Karpas-422 (cell line): ENCODE measurements at regions not wholly inside any gene's neighbourhood (a gene's known extent, or its start where the extent isn't known, plus 50 kb on each side); places are given as distances from the start of the nearest gene placed in this dataset.

ENCODE experiments used
- DNase-seq: peaks from one replicate; pipeline ENCODE4 v3.0.0-alpha.2; 2015
- H2AFZ ChIP-seq: fragments of 200-600 bp; sonication (generic); 2 replicates; pipeline ENCODE4 v1.6.1; 2014; ENCODE audit warnings: antibody characterized with exemption, low read length, mixed read lengths
- H3K27ac ChIP-seq: fragments of 200-600 bp; sonication (generic); 2 replicates; pipeline ENCODE4 v1.5.1; 2014; ENCODE audit warnings: mild to moderate bottlenecking, low read length, moderate library complexity
- H3K27me3 ChIP-seq: fragments of 200-600 bp; sonication (generic); 2 replicates; pipeline ENCODE4 v1.6.1; 2014; ENCODE audit warnings: low read length, mixed read lengths
- H3K36me3 ChIP-seq: fragments of 200-600 bp; sonication (generic); 2 replicates; pipeline ENCODE4 v1.6.1; 2014; ENCODE audit warnings: low read length, mixed read lengths; ENCODE audit not compliant: insufficient read depth
- H3K4me1 ChIP-seq: fragments of 200-600 bp; sonication (generic); 2 replicates; pipeline ENCODE4 v1.6.1; 2014; ENCODE audit warnings: mild to moderate bottlenecking, low read length, mixed read lengths
- H3K4me2 ChIP-seq: fragments of 200-600 bp; sonication (generic); 2 replicates; pipeline ENCODE4 v1.6.1; 2014; ENCODE audit warnings: low read length, low read depth, mild to moderate bottlenecking; ENCODE audit not compliant: poor library complexity, severe bottlenecking
- H3K4me3 ChIP-seq: fragments of 200-600 bp; sonication (generic); 2 replicates; pipeline ENCODE4 v1.5.1; 2014; ENCODE audit warnings: mild to moderate bottlenecking, antibody characterized with exemption, low read length, mixed read lengths
- H3K79me2 ChIP-seq: fragments of 200-600 bp; sonication (generic); 2 replicates; pipeline ENCODE4 v1.6.1; 2014; ENCODE audit warnings: mild to moderate bottlenecking, low read length, mixed read lengths
- H3K9ac ChIP-seq: fragments of 200-600 bp; sonication (generic); 2 replicates; pipeline ENCODE4 v1.6.0; 2014; ENCODE audit warnings: low read length
- H3K9me2 ChIP-seq: fragments of 200-600 bp; sonication (generic), shearing (Covaris generic); replicated peaks from 2 replicates; pipeline ENCODE4 v1.6.0; 2014; ENCODE audit warnings: mild to moderate bottlenecking, low read length, moderate library complexity; ENCODE audit not compliant: insufficient read depth
- H3K9me3 ChIP-seq: fragments of 300-700, 200-600 bp; sonication (generic); 2 replicates; pipeline ENCODE4 v1.6.1; 2014; ENCODE audit warnings: low read length, mixed read lengths
- H4K20me1 ChIP-seq: fragments of 200-600 bp; sonication (generic); 2 replicates; pipeline ENCODE4 v1.6.1; 2014; ENCODE audit warnings: mild to moderate bottlenecking, antibody characterized with exemption, low read length, low read depth; ENCODE audit not compliant: insufficient read depth

DNA sequence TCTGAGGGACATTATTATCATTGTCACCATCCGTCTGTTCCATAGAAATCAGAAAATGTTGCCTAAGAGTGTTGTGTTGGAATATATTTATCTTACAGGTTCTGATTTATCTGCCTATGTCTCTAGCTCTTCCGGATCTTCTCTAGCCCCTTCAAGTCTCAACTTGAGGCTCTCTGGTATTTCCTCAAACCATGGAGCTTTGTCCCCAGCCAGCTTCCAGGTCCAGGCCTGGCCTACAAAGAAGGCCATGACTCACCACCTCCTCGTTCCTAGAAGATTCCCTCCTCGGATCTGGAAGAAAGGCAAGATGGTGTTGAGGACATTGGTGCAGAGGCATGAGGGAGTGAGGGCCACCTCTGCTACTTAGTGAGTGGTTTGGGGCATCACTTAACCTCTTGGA, 122.1 kb upstream of the TRIB2 start:
- Histone ChIP-seq H3K9ac (no peak overlapping the region), H3K9me2 (no peaks in the 10 kb centered on the region), H3K27ac (no peak overlapping the region), H3K4me2 (no peak overlapping the region), H4K20me1 (no peaks in the 10 kb centered on the region), H3K36me3 (no peaks in the 10 kb centered on the region), H2AFZ (no peak overlapping the region), H3K27me3 (no peaks in the 10 kb centered on the region), H3K4me1 (peaks cover 5% of the 10 kb centered on the region), H3K9me3 (no peaks in the 10 kb centered on the region), H3K4me3 (no peak overlapping the region), H3K79me2 (no peaks in the 10 kb centered on the region)
- DNase-seq = no peak

DNA sequence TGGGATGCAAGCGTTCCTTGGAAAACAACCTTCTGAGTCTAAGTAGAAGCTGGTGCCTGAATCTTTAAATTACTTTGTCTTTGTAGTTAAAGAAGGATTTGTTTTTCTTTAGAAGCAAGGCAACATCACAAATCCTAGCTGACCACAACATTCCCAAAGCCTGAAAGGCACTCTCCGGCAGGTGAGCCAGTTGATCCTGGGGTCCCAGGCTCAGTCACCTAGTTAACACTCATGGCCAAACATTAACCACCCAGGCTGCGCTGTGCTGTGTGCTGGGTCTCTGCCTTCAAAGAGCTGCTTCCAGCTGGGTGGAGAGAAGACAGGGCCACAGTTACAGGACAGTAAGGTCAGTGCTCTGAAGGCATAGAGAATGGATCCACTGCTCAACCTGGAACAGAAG, 120.0 kb upstream of the TRIB2 start:
- H3K9ac ChIP-seq = no peak overlapping the region
- no peaks in the 10 kb centered on the region for H4K20me1 ChIP-seq
- H3K9me2 ChIP-seq = no peaks in the 10 kb centered on the region
- no peak overlapping the region for H3K27ac ChIP-seq
- no peaks in the 10 kb centered on the region for H3K4me1 ChIP-seq
- H3K4me3 ChIP-seq = no peak overlapping the region
- H2AFZ ChIP-seq = no peak overlapping the region
- no peaks in the 10 kb centered on the region for H3K79me2 ChIP-seq
- no peaks in the 10 kb centered on the region for H3K9me3 ChIP-seq
- no peaks in the 10 kb centered on the region for H3K27me3 ChIP-seq
- H3K4me2 ChIP-seq = no peak overlapping the region
- DNase-seq = no peak
- H3K36me3 ChIP-seq = no peaks in the 10 kb centered on the region

DNA sequence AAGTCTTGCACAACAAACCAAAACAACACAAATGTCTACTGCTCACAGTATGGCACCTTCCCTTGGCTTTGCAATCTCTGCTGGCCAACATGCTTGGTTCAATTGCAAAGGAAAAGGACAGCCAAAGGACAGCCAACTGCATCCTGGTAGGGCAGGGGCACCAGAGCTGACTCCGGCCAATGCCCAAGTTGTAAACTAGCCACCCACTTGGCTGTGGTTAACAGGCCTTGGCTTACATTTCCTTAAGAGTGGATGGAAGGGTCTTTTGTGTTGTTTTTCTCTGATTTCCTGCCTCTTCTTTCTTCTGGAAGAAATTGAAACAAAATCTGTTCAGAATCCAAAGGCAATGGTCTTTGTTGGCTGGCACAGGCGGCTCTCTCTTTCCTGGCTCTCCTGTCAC, 119.1 kb upstream of the TRIB2 start:
- Histone ChIP-seq H3K36me3 (no peaks in the 10 kb centered on the region), H3K4me3 (no peak overlapping the region), H3K9me2 (no peaks in the 10 kb centered on the region), H2AFZ (no peak overlapping the region), H3K9me3 (no peaks in the 10 kb centered on the region), H3K27me3 (no peaks in the 10 kb centered on the region), H3K9ac (no peak overlapping the region), H3K79me2 (no peaks in the 10 kb centered on the region), H4K20me1 (no peaks in the 10 kb centered on the region), H3K27ac (no peak overlapping the region), H3K4me1 (no peaks in the 10 kb centered on the region), H3K4me2 (no peak overlapping the region)
- DNase-seq = no peak

DNA sequence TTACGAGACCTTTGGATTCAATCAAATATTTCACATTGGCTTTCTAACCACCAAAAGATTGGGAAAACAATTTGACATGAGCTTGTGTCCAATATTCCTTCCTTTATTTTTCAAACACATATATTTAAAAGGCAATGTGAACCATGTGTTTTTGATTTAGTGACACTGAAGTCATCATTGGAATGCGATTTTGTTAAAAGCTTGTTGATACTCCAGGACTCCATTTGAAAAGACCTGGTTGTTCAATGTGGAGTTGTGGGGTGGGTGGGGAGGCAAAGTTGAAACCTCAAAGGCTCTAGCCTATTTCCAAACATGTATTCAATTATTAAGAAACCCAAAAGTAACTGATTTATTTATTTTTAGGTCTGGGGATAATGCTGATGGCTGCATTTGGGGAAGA, 114.1 kb upstream of the TRIB2 start:
- Histone ChIP-seq H2AFZ (no peak overlapping the region), H3K27ac (no peak overlapping the region), H3K36me3 (no peaks in the 10 kb centered on the region), H3K4me1 (no peaks in the 10 kb centered on the region), H3K4me3 (no peak overlapping the region), H3K9me2 (no peaks in the 10 kb centered on the region), H3K27me3 (no peaks in the 10 kb centered on the region), H3K9ac (no peak overlapping the region), H3K9me3 (no peaks in the 10 kb centered on the region), H3K79me2 (no peaks in the 10 kb centered on the region), H3K4me2 (no peak overlapping the region), H4K20me1 (no peaks in the 10 kb centered on the region)
- DNase-seq = no peak

DNA sequence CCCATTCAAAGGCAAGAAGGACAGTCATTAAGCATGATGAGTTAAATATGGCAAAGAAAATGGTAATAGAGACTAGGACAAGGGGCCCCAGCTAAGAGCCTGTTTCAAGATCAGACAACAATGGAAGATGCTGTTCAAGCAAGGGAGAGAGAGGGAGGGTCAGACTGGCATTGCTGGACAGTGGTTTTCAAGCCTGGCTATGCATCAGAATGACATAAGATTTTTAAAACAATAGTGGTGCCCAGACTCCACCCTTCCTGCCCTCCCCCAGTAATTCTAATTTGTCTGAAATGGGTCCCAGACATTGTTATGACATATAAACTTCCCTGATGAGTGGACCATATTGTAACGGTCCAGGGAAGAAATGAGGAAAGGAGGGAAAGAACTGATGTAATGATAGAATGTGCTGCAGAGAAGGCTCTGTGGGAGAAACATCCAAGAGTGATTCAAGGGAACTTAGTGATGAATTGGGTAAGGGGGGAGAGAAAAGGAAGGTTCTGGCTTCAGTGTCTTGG, 112.9 kb upstream of the TRIB2 start:
- Histone ChIP-seq H3K4me2 (no peak overlapping the region), H3K79me2 (no peaks in the 10 kb centered on the region), H3K9ac (no peak overlapping the region), H2AFZ (no peak overlapping the region), H3K9me2 (no peaks in the 10 kb centered on the region), H4K20me1 (no peaks in the 10 kb centered on the region), H3K36me3 (no peaks in the 10 kb centered on the region), H3K4me1 (no peaks in the 10 kb centered on the region), H3K27me3 (no peaks in the 10 kb centered on the region), H3K4me3 (no peak overlapping the region), H3K27ac (no peak overlapping the region), H3K9me3 (no peaks in the 10 kb centered on the region)
- no peak for DNase-seq

DNA sequence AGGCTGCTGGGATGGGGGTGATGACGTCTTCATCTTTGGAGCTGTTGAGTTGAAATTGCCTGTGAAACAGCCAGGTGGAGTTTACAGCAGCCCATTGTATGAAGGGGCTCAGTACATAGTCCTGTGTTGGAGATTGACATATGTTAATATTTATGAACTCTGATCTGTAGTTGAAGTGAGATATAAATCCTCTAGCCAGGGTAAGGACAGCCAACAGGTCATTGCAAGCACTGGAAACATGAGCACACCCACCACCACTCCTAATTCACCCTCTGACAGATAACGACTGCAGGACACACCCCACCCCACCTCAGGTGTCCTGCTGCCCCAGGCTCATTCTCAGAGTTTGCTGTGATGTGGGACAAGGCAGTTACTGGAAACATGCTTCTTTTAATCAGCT, 112.4 kb upstream of the TRIB2 start:
- Histone ChIP-seq H3K27me3 (no peaks in the 10 kb centered on the region), H4K20me1 (no peaks in the 10 kb centered on the region), H3K79me2 (no peaks in the 10 kb centered on the region), H3K9me2 (no peaks in the 10 kb centered on the region), H3K9me3 (no peaks in the 10 kb centered on the region), H3K4me1 (no peaks in the 10 kb centered on the region), H3K27ac (no peak overlapping the region), H2AFZ (no peak overlapping the region), H3K9ac (no peak overlapping the region), H3K4me2 (no peak overlapping the region), H3K4me3 (no peak overlapping the region), H3K36me3 (no peaks in the 10 kb centered on the region)
- DNase-seq = no peak

DNA sequence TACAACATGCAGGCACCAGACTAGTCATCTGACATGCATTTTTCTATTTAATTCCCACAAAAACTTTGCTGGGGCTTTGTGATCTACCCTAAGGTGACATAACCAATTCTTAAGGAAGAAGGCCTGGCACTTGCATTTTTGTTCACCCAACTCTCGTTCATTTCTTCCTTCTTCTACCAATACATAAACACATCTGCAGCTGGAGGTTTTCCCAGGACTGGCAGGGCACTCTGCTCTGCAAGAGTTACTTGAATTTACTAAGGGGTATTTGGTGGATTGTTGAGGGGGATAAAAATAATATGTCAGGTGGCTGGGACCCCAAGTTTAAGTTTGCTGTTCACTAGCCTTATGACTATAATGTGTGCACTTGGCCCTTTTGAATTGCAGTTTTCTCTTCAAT, 111.4 kb upstream of the TRIB2 start:
- H3K27me3 ChIP-seq = no peaks in the 10 kb centered on the region
- H3K9me3 ChIP-seq = no peaks in the 10 kb centered on the region
- H2AFZ ChIP-seq = no peak overlapping the region
- no peak overlapping the region for H3K4me3 ChIP-seq
- H3K36me3 ChIP-seq = no peaks in the 10 kb centered on the region
- H3K79me2 ChIP-seq = no peaks in the 10 kb centered on the region
- H4K20me1 ChIP-seq = no peaks in the 10 kb centered on the region
- H3K4me2 ChIP-seq = no peak overlapping the region
- H3K9me2 ChIP-seq = no peaks in the 10 kb centered on the region
- no peak overlapping the region for H3K27ac ChIP-seq
- DNase-seq = no peak
- H3K4me1 ChIP-seq = no peaks in the 10 kb centered on the region
- no peak overlapping the region for H3K9ac ChIP-seq

DNA sequence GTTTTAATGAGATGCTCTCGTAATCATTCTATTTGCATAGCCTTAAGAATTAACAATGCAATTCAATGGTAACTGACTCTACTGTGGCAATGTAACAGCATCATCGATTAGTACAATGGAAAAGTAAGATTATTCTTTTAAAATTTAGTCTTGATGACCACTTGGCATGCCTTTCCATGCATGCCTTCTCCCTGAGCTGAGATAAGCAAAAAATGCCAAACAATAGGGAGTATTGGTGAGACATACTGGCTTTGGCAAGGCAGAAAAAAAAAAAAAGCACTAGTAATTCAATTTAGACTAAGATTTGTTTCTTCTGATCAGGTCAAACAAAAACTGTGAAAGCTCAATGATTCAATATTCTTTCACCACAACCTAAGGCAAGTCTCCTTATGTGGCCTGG, 110.8 kb upstream of the TRIB2 start:
- Histone ChIP-seq H3K27ac (no peak overlapping the region), H3K36me3 (no peaks in the 10 kb centered on the region), H3K9me2 (no peaks in the 10 kb centered on the region), H3K4me2 (no peak overlapping the region), H4K20me1 (no peaks in the 10 kb centered on the region), H3K9me3 (no peaks in the 10 kb centered on the region), H3K79me2 (no peaks in the 10 kb centered on the region), H3K4me1 (no peaks in the 10 kb centered on the region), H3K4me3 (no peak overlapping the region), H3K9ac (no peak overlapping the region), H2AFZ (no peak overlapping the region), H3K27me3 (no peaks in the 10 kb centered on the region)
- DNase-seq = no peak

DNA sequence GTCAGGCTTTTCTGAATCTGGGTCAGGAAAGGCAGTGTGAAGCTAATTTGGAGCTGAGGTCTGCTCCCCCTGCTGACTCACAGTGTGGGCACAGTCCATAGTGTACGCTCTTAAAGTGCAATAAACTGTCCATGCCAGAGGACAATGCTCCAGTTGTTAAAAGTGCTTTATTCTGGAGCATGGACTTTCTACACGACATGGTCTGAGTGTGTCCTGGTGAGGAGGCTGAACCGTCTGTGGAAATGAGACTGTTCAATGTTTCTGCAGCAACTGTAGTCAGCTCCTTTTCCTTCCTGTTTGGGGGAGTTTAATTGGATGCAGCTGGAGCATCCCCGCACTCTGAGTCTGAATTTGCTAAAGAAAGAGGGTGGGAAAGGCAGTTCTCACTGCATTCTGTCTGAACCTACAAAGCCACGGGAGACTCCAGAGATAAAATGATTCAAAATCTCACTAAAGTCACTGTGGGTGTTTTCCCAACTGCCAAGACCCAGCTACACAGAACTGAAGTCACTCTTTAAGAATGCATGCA, 110.2 kb upstream of the TRIB2 start:
- no peak for DNase-seq
- Histone ChIP-seq H2AFZ (no peak overlapping the region), H3K27me3 (no peaks in the 10 kb centered on the region)

More for the DNA sequence above, 110.2 kb upstream of the TRIB2 start:
- no peaks in the 10 kb centered on the region for H3K9me2 ChIP-seq
- no peaks in the 10 kb centered on the region for H4K20me1 ChIP-seq
- no peaks in the 10 kb centered on the region for H3K4me1 ChIP-seq
- H3K79me2 ChIP-seq = no peaks in the 10 kb centered on the region
- H3K36me3 ChIP-seq = no peaks in the 10 kb centered on the region
- no peak overlapping the region for H3K4me3 ChIP-seq
- H3K9ac ChIP-seq = no peak overlapping the region
- H3K9me3 ChIP-seq = no peaks in the 10 kb centered on the region
- H3K27ac ChIP-seq = no peak overlapping the region
- H3K4me2 ChIP-seq = no peak overlapping the region
